WI38 (cell line): ENCODE measurements at regions not wholly inside any gene's neighbourhood (a gene's known extent, or its start where the extent isn't known, plus 50 kb on each side); places are given as distances from the start of the nearest gene placed in this dataset.
"Not testable (repeated sequence)": the region's sequence is repeated elsewhere in the genome, so short reads cannot be mapped to it uniquely, and the experiment has no call there.

Experiments
- H3K4me3 ChIP-seq: 2 replicates; pipeline ENCODE4 v1.5.1; 2011; ENCODE audit warnings: low read depth, mild to moderate bottlenecking, control low read depth, low read length
- TF ChIP-seq, protein P1 (sequence below): IDR thresholded peaks from 2 replicates; pipeline ENCODE4 v1.5.1; 2012; ENCODE audit warnings: low read depth, mild to moderate bottlenecking, control low read depth, low read length

DNA sequence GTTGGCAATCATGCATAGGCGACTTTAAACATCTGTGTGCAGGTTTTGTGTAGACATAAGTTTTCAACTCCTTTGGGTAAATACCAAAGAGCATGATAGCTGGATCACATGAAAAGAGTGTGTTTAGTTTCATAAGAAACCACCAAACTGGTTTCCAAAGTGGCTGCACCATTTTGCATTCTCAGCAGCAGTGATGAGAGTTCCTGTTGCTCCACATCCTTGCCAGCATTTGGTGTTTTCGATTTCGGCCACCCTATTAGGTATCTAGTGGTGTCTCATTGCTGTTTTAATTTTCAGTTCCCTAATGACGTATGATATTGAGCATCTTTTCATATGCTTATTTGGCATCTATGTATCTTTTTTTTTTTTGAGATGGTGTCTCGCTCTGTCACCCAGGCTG is 62.8 kb upstream of the CCND1 start:
- TF ChIP-seq, protein P1, sequence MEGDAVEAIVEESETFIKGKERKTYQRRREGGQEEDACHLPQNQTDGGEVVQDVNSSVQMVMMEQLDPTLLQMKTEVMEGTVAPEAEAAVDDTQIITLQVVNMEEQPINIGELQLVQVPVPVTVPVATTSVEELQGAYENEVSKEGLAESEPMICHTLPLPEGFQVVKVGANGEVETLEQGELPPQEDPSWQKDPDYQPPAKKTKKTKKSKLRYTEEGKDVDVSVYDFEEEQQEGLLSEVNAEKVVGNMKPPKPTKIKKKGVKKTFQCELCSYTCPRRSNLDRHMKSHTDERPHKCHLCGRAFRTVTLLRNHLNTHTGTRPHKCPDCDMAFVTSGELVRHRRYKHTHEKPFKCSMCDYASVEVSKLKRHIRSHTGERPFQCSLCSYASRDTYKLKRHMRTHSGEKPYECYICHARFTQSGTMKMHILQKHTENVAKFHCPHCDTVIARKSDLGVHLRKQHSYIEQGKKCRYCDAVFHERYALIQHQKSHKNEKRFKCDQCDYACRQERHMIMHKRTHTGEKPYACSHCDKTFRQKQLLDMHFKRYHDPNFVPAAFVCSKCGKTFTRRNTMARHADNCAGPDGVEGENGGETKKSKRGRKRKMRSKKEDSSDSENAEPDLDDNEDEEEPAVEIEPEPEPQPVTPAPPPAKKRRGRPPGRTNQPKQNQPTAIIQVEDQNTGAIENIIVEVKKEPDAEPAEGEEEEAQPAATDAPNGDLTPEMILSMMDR: no peak
- H3K4me3 ChIP-seq: no peak overlapping the region

GRCh38 chr11:69580529-69580928 is 60.4 kb upstream of the CCND1 start:
- no peak overlapping the region for H3K4me3 ChIP-seq
- TF ChIP-seq, protein P1: no peak

GRCh38 chr11:69582756-69583467 is 58.0 kb upstream of the CCND1 start:
- TF ChIP-seq, protein P1: no peak
- H3K4me3 ChIP-seq: no peak overlapping the region

DNA sequence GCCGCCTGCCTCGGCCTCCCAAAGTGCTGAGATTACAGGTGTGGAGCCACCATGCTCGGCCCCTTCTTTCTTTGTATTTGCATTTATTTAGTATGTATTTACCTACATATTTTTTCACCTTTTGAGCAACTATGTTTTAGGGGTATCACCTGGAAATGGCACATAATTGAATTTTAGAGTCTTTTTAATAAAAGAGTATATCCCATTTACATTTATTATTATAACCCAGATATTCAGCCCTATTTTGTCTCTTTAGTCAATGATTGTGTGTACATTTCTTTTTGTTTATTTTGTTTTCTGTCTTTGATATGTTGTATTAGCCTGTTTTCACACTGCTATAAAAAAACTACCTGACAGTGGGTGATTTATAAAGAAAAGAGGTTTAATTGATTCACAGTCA is 56.8 kb upstream of the CCND1 start:
- TF ChIP-seq, protein P1: no peak
- H3K4me3 ChIP-seq: no peak overlapping the region

DNA sequence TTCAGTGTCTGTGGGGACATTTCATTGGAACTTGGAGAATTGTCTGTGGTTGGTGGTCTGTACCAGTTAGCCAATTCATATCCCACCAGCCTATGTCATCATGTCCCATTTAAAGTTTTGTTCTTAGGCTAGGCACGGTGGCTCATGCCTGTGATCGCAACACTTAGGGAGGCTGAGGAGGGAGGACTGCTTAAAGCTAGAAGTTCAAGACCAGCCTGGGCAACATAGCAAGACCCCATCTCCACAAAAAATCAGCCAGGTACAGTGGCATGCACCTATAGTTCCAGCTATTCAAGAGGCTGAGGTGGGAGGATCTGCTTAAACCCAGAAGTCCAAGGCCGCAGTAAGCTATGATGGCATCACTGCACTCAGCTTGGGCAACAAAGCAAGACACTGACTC is 55.6 kb upstream of the CCND1 start:
- no peak overlapping the region for H3K4me3 ChIP-seq
- TF ChIP-seq, protein P1: no peak

DNA sequence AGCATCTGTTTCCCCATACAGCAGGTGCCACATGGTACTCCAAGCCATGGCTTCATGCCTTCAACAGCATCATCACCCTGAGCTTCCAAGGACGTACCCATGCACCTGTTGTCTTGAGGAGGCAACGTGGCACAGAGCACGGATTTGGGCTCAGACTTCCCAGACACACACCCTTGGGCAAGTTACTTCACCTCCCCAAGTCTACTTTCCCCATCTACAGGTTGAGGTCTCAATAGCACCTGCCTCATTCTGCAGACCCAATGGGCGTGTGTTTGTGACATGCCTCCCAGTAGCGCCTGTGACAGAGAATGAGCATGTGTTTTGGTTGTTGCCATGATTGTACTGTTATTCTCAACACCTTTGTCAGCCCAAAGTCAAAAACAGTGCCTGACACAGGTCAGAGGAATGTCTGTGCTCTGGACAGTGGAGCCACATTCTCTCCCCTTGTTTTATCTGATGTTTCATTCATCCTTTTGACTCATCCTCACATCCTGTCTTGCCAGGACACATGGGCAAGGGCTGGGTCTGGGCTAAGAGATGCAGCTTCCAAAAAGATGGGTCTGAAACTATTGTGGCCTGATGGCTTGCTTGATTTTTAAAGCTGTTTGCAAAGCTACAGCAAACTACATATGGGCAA is 53.4 kb upstream of the CCND1 start:
- TF ChIP-seq, protein P1: no peak
- H3K4me3 ChIP-seq: no peak overlapping the region

GRCh38 chr11:69588270-69588669 is 52.7 kb upstream of the CCND1 start:
- H3K4me3 ChIP-seq: no peak overlapping the region
- TF ChIP-seq, protein P1: peak; percentile 47

DNA sequence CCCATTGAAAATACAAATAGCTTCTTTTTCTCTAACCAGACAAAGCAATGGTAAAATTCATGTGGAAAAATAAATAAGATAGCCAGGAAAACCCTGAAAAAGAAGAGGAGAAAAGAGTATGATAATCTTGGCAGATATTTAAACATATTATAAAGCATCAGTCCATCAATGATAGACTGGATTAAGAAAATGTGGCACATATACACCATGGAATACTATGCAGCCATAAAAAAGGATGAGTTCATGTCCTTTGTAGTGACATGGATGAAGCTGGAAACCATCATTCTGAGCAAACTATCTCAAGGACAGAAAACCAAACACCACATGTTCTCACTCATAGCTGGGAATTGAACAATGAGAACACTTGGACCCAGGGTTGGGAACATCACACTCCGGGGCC is 50.9 kb upstream of the CCND1 start:
- not testable (repeated sequence) for H3K4me3 ChIP-seq
